ENCODE measurements at regions not wholly inside any gene's neighbourhood (a gene's known extent, or its start where the extent isn't known, plus 50 kb on each side); places are given as distances from the start of the nearest gene placed in this dataset.

DNA sequence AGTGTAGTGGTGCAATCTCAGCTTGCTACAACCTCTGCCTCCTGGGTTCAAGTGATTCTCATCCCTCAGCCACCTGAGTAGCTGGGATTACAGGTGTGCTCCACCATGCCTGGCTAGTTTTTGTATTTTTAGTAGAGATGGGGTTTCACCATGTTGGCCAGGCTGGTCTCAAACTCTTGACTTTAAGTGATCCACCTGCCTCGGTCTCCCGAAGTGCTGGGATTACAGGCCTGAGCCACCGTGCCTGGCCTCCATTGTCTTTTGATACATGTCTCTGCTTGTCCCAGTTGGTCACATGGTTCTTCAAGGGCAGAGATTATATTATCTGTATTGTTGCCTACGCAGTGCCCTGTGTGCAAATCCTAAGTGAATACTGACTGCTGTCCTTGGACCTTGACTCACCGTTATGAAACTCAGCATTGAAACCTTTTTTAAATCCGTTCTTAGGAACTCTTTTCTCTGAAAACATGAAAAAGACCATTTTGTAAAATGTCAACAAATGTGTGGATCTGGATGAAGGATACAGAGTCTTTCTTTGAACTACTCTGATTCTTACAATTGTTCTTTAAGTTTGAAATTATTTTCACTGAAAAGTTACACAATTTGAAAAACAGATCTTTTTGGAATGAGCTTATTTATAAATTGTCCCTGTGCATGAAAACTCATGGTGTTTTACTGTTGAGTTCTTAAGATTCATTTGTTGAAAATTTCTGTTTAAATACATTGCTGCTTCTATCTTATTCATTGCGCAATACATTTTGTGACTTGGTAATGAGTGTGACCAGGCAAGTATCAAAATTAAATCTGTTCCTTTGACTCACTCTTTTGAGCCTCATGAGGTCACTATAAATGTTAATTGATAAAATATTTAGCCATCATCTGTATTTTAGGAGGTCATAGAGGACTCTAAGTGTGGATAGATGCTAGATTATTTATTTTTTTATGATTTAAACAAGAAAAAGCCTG is 293.5 kb downstream of the UTRN start:
- no peaks in the 10 kb centered on the region for H3K27me3 Mint-ChIP-seq (ENCODE audit: unreplicated experiment)
- no peak overlapping the region for H3K4me3 Mint-ChIP-seq (ENCODE audit: unreplicated experiment)
- TF ChIP-seq CTCF (IDR thresholded peaks at IDR 0.05; ENCODE audit: partially characterized antibody, unreplicated experiment): no peak
- peaks cover 9% of the 10 kb centered on the region for H3K4me1 Mint-ChIP-seq (ENCODE audit: low read depth, unreplicated experiment)
- H3K9me3 Mint-ChIP-seq (ENCODE audit: unreplicated experiment): no peaks in the 10 kb centered on the region
- H3K36me3 Mint-ChIP-seq (ENCODE audit: unreplicated experiment): no peaks in the 10 kb centered on the region
- H3K27ac Mint-ChIP-seq (ENCODE audit: unreplicated experiment): no peak overlapping the region
- DNase-seq: no peak

DNA sequence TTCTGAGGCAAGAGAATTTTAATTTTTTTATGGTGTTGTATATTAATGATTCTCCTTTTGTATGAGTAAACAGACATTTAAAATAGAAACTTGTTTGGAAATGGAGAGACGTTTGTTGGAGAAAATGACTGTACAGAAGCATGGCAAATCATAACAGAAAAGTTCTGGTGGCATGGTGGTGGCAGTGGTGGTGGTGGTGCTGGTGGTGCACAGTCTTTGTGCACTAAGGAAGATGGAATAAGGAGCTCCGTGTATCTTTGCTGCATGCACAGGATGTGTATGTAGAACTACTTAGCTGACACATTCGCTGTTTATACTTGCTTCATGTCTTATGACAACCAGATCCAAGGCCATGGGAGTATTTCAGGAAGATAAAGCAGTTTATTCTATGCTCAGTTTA is 294.9 kb downstream of the UTRN start:
- DNase-seq: no peak
- Mint-ChIP-seq H3K4me1 (ENCODE audit: low read depth, unreplicated experiment) (peaks cover 9% of the 10 kb centered on the region), H3K4me3 (ENCODE audit: unreplicated experiment) (no peak overlapping the region), H3K27ac (ENCODE audit: unreplicated experiment) (no peak overlapping the region), H3K9me3 (ENCODE audit: unreplicated experiment) (no peaks in the 10 kb centered on the region), H3K36me3 (ENCODE audit: unreplicated experiment) (no peaks in the 10 kb centered on the region), H3K27me3 (ENCODE audit: unreplicated experiment) (no peaks in the 10 kb centered on the region)
- TF ChIP-seq CTCF (IDR thresholded peaks at IDR 0.05; ENCODE audit: partially characterized antibody, unreplicated experiment): no peak

- Mint-ChIP-seq H3K27ac (ENCODE audit: unreplicated experiment) (no peak overlapping the region), H3K27me3 (ENCODE audit: unreplicated experiment) (no peaks in the 10 kb centered on the region), H3K4me3 (ENCODE audit: unreplicated experiment) (no peak overlapping the region), H3K9me3 (ENCODE audit: unreplicated experiment) (no peaks in the 10 kb centered on the region), H3K36me3 (ENCODE audit: unreplicated experiment) (no peaks in the 10 kb centered on the region), H3K4me1 (ENCODE audit: low read depth, unreplicated experiment) (peaks cover 9% of the 10 kb centered on the region)
- DNase-seq: no peak
- TF ChIP-seq CTCF (IDR thresholded peaks at IDR 0.05; ENCODE audit: partially characterized antibody, unreplicated experiment): no peak
Observed at GRCh38 chr6:144580771-144581170, 295.6 kb downstream of the UTRN start.

GRCh38 chr6:144581812-144582537 is 296.8 kb downstream of the UTRN start:
- no peaks in the 10 kb centered on the region for H3K9me3 Mint-ChIP-seq (ENCODE audit: unreplicated experiment)
- H3K4me1 Mint-ChIP-seq (ENCODE audit: low read depth, unreplicated experiment): peaks cover 11% of the 10 kb centered on the region
- no peaks in the 10 kb centered on the region for H3K27me3 Mint-ChIP-seq (ENCODE audit: unreplicated experiment)
- peak; percentile 49 for TF ChIP-seq CTCF (IDR thresholded peaks at IDR 0.05; ENCODE audit: partially characterized antibody, unreplicated experiment)
- H3K27ac Mint-ChIP-seq (ENCODE audit: unreplicated experiment): no peak overlapping the region
- no peaks in the 10 kb centered on the region for H3K36me3 Mint-ChIP-seq (ENCODE audit: unreplicated experiment)
- no peak for DNase-seq
- H3K4me3 Mint-ChIP-seq (ENCODE audit: unreplicated experiment): no peak overlapping the region
